GM18909 (cell line): ENCODE measurements at regions not wholly inside any gene's neighbourhood (a gene's known extent, or its start where the extent isn't known, plus 50 kb on each side); places are given as distances from the start of the nearest gene placed in this dataset.
A peak's percentile ranks its signal among the peaks of the same experiment; 100 is the strongest.

Experiments used
- ATAC-seq: cut with Tn5 transposase; IDR thresholded peaks from one replicate; pipeline ENCODE4 v1.9.1; 2021; ENCODE audit warnings: mild to moderate bottlenecking; ENCODE audit not compliant: unreplicated experiment, poor library complexity

- ATAC-seq = peak; percentile 51
Observed at GRCh38 chr14:106845286-106846087, 1319.1 kb downstream of the TMEM121 start.

GRCh38 chr14:106846218-106846617, 1319.8 kb downstream of the TMEM121 start:
- ATAC-seq = no peak

GRCh38 chr14:106848330-106849121, 1322.1 kb downstream of the TMEM121 start:
- ATAC-seq = no peak

GRCh38 chr14:106850913-106851825, 1324.8 kb downstream of the TMEM121 start:
- peak; percentile 62 for ATAC-seq

GRCh38 chr14:106872611-106873446, 1346.4 kb downstream of the TMEM121 start:
- ATAC-seq = peak; percentile 45

GRCh38 chr14:106874350-106874749, 1348.0 kb downstream of the TMEM121 start:
- ATAC-seq = no peak

- ATAC-seq = peak; percentile 60
Observed at GRCh38 chr14:106875503-106875902, 1349.1 kb downstream of the TMEM121 start.

GRCh38 chr14:106876711-106877110, 1350.3 kb downstream of the TMEM121 start:
- no peak for ATAC-seq

GRCh38 chr14:106877517-106877916, 1351.1 kb downstream of the TMEM121 start:
- ATAC-seq = no peak

- no peak for ATAC-seq
Observed at GRCh38 chr14:106879241-106879640, 1352.9 kb downstream of the TMEM121 start.

- ATAC-seq = no peak
Observed at GRCh38 chr14:106883218-106883692, 1356.9 kb downstream of the TMEM121 start.
